ENCODE measurements at regions not wholly inside any gene's neighbourhood (a gene's known extent, or its start where the extent isn't known, plus 50 kb on each side); places are given as distances from the start of the nearest gene placed in this dataset.

DNA sequence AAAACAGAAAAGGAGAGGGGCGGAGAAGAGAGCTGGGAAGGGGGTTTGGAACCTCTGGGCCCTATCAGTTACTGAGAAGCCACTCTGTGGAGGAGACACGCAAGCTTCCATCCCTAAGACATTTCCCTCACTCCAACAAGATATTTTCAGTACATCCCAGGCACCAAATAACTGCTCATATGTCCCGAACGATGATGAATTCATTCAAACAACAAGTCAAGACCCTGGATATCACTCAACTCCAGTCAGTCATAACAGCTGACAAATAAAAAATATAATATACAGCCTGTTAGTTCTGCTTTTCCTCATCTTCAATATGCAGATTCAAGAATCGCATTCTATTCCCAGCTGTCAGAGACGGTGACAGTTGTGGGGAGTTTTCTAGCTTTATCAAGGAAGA, 104.0 kb upstream of the ZFHX3 start:
- Histone ChIP-seq H3K27me3 (replicated peaks) (no peaks in the 10 kb centered on the region), H3K36me3 (replicated peaks) (no peaks in the 10 kb centered on the region), H3K27ac (no peak overlapping the region), H3K4me3 (ENCODE audit: low read depth, low read length) (no peak overlapping the region)
- in situ Hi-C loops (cut with HindIII; ENCODE audit: low pct_ligation_motif_present, low sequenced_read_pairs), result no loop called here
- no peak for DNase-seq
- TF ChIP-seq, protein P1, sequence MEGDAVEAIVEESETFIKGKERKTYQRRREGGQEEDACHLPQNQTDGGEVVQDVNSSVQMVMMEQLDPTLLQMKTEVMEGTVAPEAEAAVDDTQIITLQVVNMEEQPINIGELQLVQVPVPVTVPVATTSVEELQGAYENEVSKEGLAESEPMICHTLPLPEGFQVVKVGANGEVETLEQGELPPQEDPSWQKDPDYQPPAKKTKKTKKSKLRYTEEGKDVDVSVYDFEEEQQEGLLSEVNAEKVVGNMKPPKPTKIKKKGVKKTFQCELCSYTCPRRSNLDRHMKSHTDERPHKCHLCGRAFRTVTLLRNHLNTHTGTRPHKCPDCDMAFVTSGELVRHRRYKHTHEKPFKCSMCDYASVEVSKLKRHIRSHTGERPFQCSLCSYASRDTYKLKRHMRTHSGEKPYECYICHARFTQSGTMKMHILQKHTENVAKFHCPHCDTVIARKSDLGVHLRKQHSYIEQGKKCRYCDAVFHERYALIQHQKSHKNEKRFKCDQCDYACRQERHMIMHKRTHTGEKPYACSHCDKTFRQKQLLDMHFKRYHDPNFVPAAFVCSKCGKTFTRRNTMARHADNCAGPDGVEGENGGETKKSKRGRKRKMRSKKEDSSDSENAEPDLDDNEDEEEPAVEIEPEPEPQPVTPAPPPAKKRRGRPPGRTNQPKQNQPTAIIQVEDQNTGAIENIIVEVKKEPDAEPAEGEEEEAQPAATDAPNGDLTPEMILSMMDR (IDR thresholded peaks at IDR 0.05; ENCODE audit: low read depth, low read length, missing control alignments), result no peak

DNA sequence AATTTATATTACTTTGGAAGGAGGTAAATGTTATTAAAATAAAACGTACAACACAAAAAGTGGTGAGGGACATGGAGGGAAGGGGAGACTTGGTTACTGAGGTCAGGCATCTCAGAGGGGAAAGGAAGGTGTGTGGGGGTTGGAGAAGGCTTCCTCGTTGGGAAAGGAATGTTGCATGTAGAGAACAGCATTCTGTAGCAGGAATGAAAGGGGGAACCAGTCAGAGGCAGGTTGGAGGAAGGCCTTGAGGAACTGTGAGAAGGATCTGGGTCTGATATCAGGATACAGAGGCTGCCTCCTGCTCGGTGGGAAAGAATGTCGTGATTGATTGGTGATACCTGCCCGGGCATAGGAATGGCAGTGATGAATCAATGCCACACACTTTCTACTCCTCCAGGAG, 103.3 kb upstream of the ZFHX3 start:
- in situ Hi-C loops (cut with HindIII; ENCODE audit: low pct_ligation_motif_present, low sequenced_read_pairs), result no loop called here
- no peak overlapping the region for H3K27ac ChIP-seq
- H3K4me3 ChIP-seq (ENCODE audit: low read depth, low read length), result no peak overlapping the region
- no peaks in the 10 kb centered on the region for H3K27me3 ChIP-seq (replicated peaks)
- TF ChIP-seq, protein P1 (IDR thresholded peaks at IDR 0.05; ENCODE audit: low read depth, low read length, missing control alignments), result no peak
- H3K36me3 ChIP-seq (replicated peaks), result no peaks in the 10 kb centered on the region
- no peak for DNase-seq

DNA sequence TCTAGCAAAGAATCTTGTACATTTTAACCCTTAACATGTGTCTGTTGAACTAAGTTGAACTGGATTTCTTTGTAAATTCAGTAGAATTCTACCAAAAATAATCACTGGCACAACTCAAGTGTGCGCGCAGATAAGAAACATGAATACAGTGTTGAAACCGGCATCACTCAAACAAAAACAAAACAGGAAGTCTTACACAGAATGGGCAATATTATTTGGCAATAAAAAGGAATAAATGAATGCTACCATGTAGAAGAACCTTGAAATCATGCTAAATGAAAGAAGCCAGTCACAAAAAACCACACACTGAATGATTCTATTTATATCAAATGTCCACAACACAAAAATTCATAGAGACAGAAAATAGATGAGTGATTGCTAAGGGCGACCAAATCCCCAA, 102.9 kb upstream of the ZFHX3 start:
- Histone ChIP-seq H3K36me3 (replicated peaks) (no peaks in the 10 kb centered on the region), H3K27me3 (replicated peaks) (no peaks in the 10 kb centered on the region), H3K4me3 (ENCODE audit: low read depth, low read length) (no peak overlapping the region), H3K27ac (no peak overlapping the region)
- DNase-seq, result no peak
- in situ Hi-C loops (cut with HindIII; ENCODE audit: low pct_ligation_motif_present, low sequenced_read_pairs), result no loop called here
- TF ChIP-seq, protein P1 (IDR thresholded peaks at IDR 0.05; ENCODE audit: low read depth, low read length, missing control alignments), result no peak

DNA sequence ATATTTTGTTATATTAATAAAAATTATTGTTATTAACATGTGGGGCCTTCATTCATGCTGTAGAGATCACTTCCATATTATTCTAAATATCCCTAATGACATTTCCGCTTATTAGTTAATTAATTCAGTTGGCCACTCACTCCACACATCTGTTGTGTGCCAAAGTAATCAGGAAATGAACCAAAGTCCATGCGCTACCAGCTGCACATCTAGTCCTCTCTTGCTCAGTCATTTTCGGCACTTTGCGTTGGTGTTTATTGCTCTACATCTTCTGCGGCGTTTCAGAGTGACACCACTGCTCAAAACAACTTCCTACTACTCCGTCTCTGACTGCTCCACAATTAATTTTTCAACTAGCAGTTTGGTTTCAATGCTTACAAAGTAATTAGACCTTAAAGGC, 101.4 kb upstream of the ZFHX3 start:
- Histone ChIP-seq H3K4me3 (ENCODE audit: low read depth, low read length) (no peak overlapping the region), H3K27ac (no peak overlapping the region), H3K36me3 (replicated peaks) (no peaks in the 10 kb centered on the region), H3K27me3 (replicated peaks) (no peaks in the 10 kb centered on the region)
- in situ Hi-C loops (cut with HindIII; ENCODE audit: low pct_ligation_motif_present, low sequenced_read_pairs), result no loop called here
- TF ChIP-seq, protein P1 (IDR thresholded peaks at IDR 0.05; ENCODE audit: low read depth, low read length, missing control alignments), result no peak
- no peak for DNase-seq

DNA sequence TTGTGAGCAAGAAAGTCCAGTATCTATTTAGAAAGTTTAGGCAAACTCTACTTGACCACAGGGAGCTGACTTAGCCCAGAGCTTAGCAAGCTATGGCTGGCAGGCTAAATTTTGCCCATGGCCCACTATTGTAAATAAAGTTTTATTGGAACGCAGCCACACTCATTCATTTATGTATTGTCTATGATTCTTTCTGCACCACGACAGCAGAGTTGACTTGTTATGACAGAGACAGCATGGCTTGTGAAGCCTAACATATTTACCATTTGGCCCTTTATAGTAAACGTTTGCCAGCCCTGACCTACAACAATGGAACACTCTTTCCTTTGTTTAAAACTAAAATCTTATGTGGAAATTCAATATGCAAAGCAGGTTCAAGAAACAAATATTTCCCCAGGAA, 100.0 kb upstream of the ZFHX3 start:
- Histone ChIP-seq H3K27me3 (replicated peaks) (no peaks in the 10 kb centered on the region), H3K27ac (no peak overlapping the region), H3K36me3 (replicated peaks) (no peaks in the 10 kb centered on the region), H3K4me3 (ENCODE audit: low read depth, low read length) (no peak overlapping the region)
- TF ChIP-seq, protein P1 (IDR thresholded peaks at IDR 0.05; ENCODE audit: low read depth, low read length, missing control alignments), result no peak
- in situ Hi-C loops (cut with HindIII; ENCODE audit: low pct_ligation_motif_present, low sequenced_read_pairs), result no loop called here
- DNase-seq, result no peak

DNA sequence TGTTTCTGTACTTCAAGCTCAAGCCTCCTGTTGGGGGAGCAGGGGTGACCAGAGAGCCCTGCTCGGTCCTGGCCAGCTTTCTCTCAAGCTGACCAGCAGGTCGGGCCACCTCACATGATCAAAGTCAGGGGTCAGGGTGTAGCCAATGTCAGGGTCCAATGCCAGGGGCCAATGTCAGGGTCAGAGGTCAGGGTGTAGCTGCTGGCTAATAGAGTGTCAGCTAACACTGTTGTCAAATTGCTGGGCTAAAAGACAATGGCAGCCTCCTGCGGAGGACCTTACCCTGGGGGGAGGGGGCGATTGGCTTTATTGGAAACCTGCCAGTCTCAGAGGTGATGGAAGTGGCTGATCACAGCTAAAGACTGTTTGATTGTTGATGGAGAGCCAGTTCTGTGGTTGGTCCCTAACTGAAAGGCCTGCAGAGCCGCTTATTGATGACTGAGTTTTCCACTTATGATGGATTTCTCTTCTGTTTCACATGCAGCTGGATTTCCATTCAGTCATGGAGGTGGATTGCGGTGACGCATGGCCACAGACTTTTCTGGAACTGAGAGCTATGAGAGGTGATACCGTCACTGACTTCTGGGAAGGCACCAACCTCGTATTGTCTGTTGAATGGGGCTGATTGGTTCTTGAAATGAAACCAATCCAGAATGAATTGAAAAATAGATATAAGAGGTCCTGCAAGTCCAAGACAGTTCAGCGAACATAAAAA, 97.4 kb upstream of the ZFHX3 start:
- Histone ChIP-seq H3K4me3 (ENCODE audit: low read depth, low read length) (no peak overlapping the region), H3K27ac (no peak overlapping the region), H3K36me3 (replicated peaks) (no peaks in the 10 kb centered on the region), H3K27me3 (replicated peaks) (no peaks in the 10 kb centered on the region)
- in situ Hi-C loops (cut with HindIII; ENCODE audit: low pct_ligation_motif_present, low sequenced_read_pairs), result no loop called here
- TF ChIP-seq, protein P1 (IDR thresholded peaks at IDR 0.05; ENCODE audit: low read depth, low read length, missing control alignments), result no peak
- no peak for DNase-seq
